ENCODE measurements at regions not wholly inside any gene's neighbourhood (a gene's known extent, or its start where the extent isn't known, plus 50 kb on each side); places are given as distances from the start of the nearest gene placed in this dataset.
"Not testable (repeated sequence)": the region's sequence is repeated elsewhere in the genome, so short reads cannot be mapped to it uniquely, and the experiment has no call there.

- no peak for DNase-seq (ENCODE audit: low spot score)
Measured at GRCh38 chr14:106489112-106489881, 962.9 kb downstream of the TMEM121 start.

GRCh38 chr14:106490442-106490841, 964.1 kb downstream of the TMEM121 start:
- no peak for DNase-seq (ENCODE audit: low spot score)

GRCh38 chr14:106491851-106492250, 965.5 kb downstream of the TMEM121 start:
- peak; percentile 17 for DNase-seq (ENCODE audit: low spot score)

- DNase-seq (ENCODE audit: low spot score) = peak; percentile 5
Measured at GRCh38 chr14:106493962-106494823, 967.8 kb downstream of the TMEM121 start.

- no peak for DNase-seq (ENCODE audit: low spot score)
Measured at GRCh38 chr14:106500571-106500970, 974.2 kb downstream of the TMEM121 start.

GRCh38 chr14:106501898-106502297, 975.5 kb downstream of the TMEM121 start:
- no peak for DNase-seq (ENCODE audit: low spot score)

GRCh38 chr14:106505366-106505765, 979.0 kb downstream of the TMEM121 start:
- no peak for DNase-seq (ENCODE audit: low spot score)

- no peak for DNase-seq (ENCODE audit: low spot score)
Measured at GRCh38 chr14:106506881-106507305, 980.5 kb downstream of the TMEM121 start.

GRCh38 chr14:106507354-106507753, 981.0 kb downstream of the TMEM121 start:
- no peak for DNase-seq (ENCODE audit: low spot score)

GRCh38 chr14:106508216-106508615, 981.8 kb downstream of the TMEM121 start:
- DNase-seq (ENCODE audit: low spot score) = peak; percentile 33

- DNase-seq (ENCODE audit: low spot score) = no peak
Measured at GRCh38 chr14:106509176-106509575, 982.8 kb downstream of the TMEM121 start.

GRCh38 chr14:106509807-106510206, 983.4 kb downstream of the TMEM121 start:
- DNase-seq (ENCODE audit: low spot score) = no peak

- no peak for DNase-seq (ENCODE audit: low spot score)
Measured at GRCh38 chr14:106511006-106511799, 984.8 kb downstream of the TMEM121 start.

- DNase-seq (ENCODE audit: low spot score) = no peak
Measured at GRCh38 chr14:106511800-106512198, 985.4 kb downstream of the TMEM121 start.

- DNase-seq (ENCODE audit: low spot score) = no peak
Measured at GRCh38 chr14:106513302-106513701, 986.9 kb downstream of the TMEM121 start.

GRCh38 chr14:106518054-106518943, 991.9 kb downstream of the TMEM121 start:
- peak; percentile 76 for DNase-seq (ENCODE audit: low spot score)

GRCh38 chr14:106522118-106522517, 995.7 kb downstream of the TMEM121 start:
- not testable (repeated sequence) for DNase-seq (ENCODE audit: low spot score)

- DNase-seq (ENCODE audit: low spot score) = no peak
Measured at GRCh38 chr14:106522990-106523389, 996.6 kb downstream of the TMEM121 start.

GRCh38 chr14:106528717-106529116, 1002.3 kb downstream of the TMEM121 start:
- DNase-seq (ENCODE audit: low spot score) = no peak

GRCh38 chr14:106530031-106530422, 1003.6 kb downstream of the TMEM121 start:
- no peak for DNase-seq (ENCODE audit: low spot score)

GRCh38 chr14:106530423-106531107, 1004.2 kb downstream of the TMEM121 start:
- DNase-seq (ENCODE audit: low spot score) = peak; percentile 94
